NB4 (cell line): ENCODE measurements at regions not wholly inside any gene's neighbourhood (a gene's known extent, or its start where the extent isn't known, plus 50 kb on each side); places are given as distances from the start of the nearest gene placed in this dataset.

Experiments used
- CTCF ChIP-seq: IDR thresholded peaks from one replicate; pipeline ENCODE4 v1.5.1; 2012; ENCODE audit warnings: low read depth, low read length
- POLR2A ChIP-seq: IDR thresholded peaks from 2 replicates; pipeline ENCODE4 v1.6.1; 2011; ENCODE audit warnings: mild to moderate bottlenecking; ENCODE audit not compliant: insufficient read length; ENCODE audit errors: extremely low read depth

- TF ChIP-seq CTCF (no peak), POLR2A (no peak)
Measured at GRCh38 chr10:37588299-37588698, 269.1 kb downstream of the ZNF248 start.
